ENCODE measurements at regions not wholly inside any gene's neighbourhood (a gene's known extent, or its start where the extent isn't known, plus 50 kb on each side); places are given as distances from the start of the nearest gene placed in this dataset.

DNA sequence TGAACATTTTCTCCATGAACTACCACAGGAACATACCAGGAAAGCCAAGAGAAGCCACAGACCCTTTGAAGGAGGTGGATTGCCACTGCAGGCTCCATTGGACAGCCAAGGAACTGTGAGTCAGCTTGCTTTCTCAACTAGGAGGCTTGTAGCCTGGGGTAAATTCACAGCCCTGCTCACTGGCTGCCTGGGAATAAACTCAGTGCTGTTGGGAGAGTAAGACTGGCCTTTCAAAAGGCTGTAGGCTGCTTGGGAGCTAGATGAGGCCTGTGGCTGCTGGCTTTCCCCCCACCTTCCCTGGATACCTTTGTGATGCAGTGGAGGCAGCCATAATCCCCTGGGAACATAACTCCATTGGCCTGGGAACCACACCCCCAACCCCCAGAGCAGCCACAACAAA, 223.5 kb upstream of the RBMS3 start:
- DNase-seq (ENCODE audit: low read depth) = no peak

DNA sequence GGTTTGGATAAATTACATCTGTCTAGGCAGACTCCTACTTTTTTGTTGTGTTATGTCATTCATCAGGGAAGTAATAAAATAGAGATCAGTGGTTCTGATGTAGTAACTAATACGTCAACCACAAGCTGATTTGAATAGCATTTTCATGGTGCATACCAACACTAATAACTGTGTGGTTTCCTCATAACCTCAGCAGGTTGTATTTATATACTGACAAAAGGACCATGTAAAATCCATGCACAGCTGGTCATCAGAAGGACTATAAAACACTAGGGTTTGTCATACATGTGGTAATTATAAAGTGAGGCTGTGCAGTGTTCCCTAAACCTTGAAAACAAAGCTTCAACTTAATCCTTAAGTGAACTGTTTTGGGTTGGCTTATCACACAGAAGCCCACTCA, 216.8 kb upstream of the RBMS3 start:
- no peak for DNase-seq (ENCODE audit: low read depth)

DNA sequence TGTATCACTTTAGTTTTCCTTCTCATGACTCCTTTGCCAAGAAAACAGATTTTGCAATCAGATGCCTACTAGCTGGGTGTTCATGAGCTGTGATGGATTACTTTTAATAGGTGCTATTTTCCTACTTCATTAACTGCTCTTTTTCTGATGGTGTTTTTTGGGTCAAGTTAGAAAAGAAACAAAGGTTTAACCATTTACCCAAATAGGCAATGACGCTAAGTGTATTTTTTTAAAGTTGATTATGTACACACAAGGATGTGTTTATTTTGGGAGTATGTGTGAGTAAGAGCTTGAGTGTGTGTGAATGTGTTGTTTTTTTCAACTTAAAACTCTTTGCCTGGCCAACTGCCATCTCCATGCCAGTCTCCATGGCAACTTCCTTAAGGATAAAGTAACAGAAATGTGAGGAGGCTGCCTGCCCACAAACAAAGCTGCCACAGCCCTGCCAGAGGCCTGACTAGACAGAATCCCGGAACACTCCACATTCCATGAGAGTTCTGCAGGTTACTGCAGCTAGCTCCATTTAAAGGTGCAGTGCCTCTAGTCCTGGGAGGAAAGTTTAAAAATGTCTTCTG, 215.6 kb upstream of the RBMS3 start:
- no peak for DNase-seq (ENCODE audit: low read depth)

DNA sequence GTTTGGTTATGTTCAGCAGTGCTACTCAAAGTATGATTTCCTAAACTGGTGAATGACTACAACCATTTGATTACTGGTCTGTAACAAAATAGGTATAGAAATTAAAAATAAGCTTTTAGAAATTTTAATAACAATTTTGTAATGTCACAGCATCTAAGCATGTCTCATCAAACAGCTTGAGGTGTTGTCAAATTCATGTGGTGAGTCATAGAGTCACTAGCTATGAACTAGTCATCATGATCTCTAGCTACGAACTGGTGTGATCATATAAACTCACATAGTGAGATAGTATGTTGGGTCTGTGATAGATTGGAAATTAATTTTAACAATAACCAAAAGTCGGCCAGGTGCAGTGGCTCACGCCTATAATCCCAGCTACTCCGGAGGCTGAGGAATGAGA, 213.9 kb upstream of the RBMS3 start:
- no peak for DNase-seq (ENCODE audit: low read depth)

DNA sequence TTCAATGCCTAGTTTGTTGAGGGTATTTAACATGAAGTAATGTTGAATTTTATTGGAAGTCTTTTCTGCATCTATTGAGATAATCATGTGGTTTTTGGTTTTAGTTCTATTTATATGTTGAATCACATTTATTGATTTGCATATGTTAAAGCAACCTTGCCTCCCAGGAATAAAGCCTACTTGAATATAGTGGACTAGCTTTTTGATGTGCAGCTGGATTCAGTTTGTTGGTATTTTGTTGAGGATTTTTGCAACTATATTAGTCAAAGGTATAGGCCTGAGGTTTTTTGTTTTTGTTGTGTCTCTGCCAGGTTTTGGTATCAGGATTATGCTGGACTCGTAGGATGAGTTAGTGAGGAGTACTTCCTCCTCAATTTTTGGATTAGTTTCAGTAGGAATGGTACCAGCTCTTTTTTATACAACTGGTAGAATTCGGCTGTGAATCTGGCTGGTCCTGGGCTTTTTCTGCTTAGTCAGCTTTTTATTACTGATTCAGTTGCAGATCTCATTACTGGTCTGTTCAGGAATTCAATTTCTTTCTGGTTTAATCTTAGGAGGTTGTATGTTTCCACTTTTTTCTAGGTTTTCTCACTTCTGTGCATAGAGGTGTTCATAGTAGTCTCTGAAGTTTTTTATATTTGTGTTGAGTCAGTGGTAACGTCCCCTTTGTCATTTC, 209.8 kb upstream of the RBMS3 start:
- DNase-seq (ENCODE audit: low read depth) = no peak

DNA sequence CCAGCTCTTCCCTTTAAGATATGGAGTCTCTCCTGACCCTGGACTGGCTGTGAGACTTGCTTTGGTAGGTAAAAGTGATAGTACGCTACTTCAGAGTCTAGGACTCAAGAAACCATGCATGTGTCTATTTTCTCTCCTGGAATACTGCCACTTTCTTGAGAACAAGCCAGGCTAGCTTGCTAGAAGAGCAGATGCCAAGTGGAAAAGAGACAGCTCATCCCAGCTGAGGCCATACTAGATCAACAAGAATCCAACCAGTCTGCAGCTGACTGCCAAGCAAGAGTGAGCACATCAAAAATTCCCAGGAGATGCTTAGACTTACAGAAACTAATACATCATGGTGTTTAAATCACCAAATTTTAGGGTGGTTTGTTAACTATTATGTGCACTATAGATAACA, 208.3 kb upstream of the RBMS3 start:
- DNase-seq (ENCODE audit: low read depth) = no peak

DNA sequence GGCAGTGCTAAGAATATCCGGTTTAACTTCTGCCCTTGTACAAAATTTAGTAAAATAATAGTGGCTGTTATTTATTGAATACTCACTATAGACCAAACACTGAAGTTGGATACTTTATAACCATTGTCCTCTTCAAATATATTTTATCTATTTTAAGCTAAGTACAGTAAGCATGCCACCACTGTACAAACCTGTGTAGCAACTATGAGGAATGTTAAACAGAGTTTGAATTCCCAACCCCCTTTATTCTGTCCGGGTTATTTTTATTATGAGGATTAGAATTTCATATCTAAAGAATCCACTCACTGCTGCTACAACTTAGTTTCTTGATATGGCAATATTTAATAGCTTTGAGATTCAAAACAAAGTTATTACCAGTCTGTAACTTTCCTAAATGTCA, 203.5 kb upstream of the RBMS3 start:
- DNase-seq (ENCODE audit: low read depth) = no peak

DNA sequence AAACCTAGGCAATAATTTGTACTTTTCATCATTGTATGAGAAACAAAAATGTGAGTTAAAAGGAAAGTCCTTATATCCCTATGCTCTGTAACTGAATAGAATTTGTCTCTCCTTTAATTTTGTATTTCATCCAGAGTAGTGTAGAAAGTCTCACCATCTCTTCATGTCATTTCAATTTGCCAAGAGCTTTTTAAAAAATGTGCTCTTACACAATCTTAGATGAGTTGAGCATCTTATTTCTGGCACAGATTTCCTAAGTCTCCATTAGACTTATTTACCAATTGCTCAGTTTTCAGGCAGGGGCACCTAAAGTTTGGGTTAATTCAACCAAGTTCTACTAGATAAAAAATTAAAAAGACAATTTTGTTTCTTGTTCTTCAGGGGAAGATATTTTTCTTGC, 201.5 kb upstream of the RBMS3 start:
- DNase-seq (ENCODE audit: low read depth) = no peak

DNA sequence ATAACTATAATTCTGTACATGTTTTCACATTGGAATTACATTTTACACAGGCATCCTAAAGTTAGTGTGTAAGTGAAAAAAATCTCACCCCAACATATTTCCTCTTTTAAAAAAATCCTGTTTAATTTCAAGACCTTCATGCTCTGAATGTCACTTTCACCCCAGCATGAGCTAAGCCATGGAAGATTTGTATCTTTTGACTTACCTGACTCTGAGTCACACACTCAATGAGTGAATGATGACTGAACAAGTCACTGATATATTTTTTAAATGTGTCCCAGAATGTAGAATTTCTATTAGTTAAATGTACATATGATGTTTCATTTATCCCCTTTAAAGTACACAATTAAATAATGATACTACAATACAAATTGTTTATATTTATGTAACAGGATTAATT, 199.9 kb upstream of the RBMS3 start:
- no peak for DNase-seq (ENCODE audit: low read depth)

DNA sequence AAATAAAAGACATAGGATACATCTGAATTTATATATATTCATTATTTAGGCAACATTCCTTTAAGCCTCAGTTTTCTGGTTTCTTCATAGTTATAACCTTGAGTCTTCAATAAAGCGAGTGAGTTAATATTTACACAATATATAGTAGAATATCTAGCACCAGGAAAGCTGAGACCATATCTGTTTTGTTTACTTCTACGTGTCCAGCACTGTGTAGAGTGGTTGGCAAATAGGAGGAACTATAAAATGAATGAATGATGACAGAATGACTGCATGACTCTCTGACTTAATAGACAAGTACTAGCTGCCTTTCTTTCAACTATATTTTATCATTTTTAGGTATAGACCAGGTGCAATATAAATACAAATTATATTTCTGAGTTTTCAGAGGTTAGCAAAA, 197.8 kb upstream of the RBMS3 start:
- DNase-seq (ENCODE audit: low read depth) = no peak

DNA sequence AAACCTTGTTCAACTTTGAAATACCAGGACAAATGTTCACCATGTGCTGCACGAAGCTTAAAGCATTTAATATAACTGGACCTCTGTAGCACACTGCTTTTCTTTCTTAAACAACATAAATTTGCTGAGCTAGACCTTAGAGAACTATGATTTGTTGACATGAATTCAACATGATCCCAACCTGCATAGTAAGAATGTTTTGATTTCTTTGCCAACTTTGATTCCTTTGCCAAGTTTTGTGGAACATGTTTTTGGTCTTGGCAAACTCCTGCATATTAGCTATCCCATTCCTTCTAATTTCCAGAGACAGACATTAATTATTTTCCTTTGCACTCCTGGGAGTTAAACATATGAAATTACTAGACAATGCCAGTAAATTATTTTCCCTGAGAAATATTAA, 197.2 kb upstream of the RBMS3 start:
- DNase-seq (ENCODE audit: low read depth) = no peak

DNA sequence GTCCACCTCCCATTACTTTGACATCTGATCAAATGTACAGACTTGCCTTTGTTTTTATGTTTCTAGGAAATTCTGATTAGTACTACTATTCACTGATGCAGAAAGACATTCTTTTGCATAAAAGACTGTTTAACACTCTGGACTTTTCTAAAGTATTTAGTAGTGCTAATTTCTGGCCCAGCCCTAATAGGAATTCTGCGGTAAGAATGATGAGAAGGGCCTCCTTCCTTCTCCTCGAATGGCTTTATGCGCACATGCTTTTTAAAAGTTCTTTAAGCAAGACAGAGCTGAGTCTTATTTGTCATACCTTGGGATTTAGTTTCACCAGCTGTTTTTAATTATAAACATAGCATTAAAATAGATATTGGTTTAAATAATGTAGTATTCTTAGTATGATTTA, 192.3 kb upstream of the RBMS3 start:
- no peak for DNase-seq (ENCODE audit: low read depth)

DNA sequence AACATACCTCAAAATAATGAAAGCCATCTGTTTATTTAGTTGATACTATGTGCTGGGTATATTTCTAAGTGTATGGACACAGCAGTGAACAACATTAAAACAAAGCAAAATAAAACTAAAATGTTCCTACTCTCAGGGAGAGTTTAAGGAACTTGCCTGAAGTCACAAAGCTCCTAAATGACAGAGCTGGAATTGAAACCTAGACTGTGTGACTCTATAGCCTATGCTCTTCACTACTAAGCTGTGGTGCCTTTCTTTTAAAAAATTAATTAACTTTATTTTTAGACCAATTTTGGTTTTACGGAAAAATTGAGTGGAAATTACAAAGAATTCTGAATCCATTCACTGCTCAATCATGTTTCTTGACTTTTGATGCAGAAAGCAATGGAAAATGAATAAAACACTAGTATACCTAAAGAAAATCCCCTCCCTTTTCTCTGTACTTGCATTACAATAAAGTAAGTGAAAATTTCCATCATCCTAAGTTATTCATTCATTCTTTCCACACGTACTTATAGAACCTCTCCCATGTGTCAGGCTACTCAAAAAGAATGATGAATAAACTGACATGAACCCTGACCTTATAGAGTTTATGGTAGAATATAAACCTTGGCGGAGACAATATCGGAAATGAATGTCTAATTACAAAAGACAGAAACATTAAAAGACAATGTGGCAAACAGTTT, 189.8 kb upstream of the RBMS3 start:
- DNase-seq (ENCODE audit: low read depth) = no peak

DNA sequence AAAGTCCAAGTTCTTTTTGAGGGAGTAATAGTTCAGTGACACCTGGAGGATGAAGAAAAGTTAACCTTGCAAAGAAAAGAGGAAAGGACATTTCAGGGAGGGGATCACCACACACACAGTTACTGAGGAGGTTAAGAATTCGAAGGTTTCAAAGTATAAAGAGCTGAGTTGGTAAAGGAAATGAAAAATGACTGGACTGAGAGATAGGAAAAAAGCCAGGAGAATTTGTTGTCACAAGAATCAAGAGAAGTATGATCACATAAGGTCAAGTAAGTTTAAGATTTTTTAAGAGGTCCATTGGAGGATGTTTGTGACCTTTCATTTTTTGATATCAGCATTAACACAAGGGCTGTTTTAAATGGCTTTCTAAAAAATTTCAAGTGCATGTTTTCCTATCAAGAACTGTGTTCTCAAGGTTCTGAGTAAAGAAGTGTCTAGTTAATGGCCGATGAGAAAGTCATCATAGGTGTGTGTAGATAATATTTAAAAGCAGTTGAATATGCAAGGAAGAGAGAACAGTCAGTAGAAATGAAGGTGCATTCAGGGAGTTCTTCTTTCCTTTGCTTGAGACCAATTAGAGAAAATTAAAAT, 189.2 kb upstream of the RBMS3 start:
- no peak for DNase-seq (ENCODE audit: low read depth)

DNA sequence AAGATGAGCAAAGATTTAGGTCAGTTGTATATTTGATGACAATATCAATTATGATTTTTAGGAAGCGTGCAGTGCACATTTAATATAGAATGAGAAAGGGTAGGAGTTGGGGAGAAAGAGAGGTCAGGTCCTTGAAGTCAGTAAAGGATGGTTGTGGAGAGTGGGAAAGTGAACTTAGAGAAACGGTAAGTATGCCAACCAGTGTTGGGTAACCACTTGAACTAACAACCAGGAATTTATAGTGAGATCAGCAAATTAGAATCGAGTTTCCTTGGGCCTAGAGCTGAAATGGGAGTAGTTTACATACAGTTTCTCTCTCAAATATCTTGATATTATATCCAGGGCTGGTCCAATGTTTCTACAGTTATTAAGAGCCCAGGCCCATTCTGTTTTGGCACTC, 188.5 kb upstream of the RBMS3 start:
- no peak for DNase-seq (ENCODE audit: low read depth)

DNA sequence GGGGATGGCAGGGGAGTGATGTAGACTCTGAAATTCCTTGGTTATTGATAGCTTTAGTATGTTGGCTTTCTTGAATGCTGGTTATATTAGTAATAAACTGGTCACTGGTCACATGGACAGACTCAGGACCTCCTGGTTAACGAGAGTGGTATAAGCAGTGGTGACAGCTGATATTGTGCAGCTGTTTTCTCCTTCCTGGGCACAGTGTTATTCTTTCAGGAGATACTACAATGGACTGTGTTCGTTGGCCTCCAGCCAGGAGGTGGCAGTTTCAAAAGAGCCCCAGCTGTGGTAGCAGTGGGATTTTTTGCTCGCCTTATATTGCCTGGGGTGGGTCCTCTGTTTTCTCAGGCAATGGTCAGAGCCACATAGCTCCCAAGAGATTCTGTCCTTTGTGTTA, 181.6 kb upstream of the RBMS3 start:
- no peak for DNase-seq (ENCODE audit: low read depth)

DNA sequence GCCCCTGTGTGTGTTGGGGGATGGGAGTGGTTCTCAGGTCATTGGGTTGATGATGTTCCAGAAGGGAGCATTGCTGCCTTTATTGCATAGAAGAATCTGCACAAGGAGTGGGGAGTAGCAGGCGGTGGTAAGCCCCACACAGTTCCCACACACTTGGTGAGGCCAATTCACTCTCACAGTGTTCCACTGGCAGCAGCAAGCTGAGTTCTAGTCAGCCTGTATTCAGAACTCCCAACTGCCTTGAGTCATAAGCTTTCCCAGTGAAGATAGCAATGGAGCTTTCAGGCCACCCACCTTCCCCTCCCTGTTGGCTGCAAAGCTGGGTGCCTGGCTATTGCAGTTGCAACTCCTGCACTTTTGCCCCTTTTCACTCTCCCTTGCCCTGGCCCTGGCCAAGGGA, 181.1 kb upstream of the RBMS3 start:
- no peak for DNase-seq (ENCODE audit: low read depth)

DNA sequence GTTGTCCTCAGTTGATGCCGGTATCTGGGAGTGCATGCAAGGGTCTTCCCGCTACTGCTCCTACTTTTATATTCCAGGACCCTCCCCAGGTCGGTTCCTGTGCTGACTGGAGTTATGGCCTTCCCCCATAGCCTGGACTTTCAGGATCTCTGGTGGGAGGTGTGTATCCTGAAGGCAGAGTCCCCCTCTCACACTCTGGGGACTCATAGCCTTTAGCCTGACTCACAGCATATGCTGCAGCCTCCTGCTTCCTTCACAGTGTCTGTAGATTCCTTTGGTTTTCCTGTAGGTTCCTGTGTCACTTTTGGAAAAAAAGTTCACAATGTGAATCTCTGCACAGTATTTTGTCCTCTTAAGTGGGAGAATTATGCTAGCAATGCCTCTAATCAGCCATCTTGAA, 180.6 kb upstream of the RBMS3 start:
- no peak for DNase-seq (ENCODE audit: low read depth)

DNA sequence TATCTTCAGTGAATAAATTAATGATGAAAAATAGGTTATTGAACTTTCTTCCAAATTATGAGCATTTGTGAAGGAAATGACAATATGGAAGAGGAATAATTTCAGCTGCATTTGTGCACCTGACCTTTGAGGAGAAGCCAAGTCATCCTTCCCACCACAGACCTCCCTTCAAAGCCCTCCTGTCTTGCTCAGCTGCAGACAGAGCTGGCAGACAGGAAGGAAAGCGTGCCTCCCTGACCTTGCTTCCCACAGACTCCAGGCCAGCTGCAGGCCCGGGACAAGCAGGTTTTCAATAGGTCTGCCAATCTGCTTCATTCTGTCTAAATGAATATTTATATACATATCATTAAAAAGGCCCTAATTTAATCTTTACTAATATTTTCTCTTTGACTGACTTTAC, 152.9 kb upstream of the RBMS3 start:
- no peak for DNase-seq (ENCODE audit: low read depth)

DNA sequence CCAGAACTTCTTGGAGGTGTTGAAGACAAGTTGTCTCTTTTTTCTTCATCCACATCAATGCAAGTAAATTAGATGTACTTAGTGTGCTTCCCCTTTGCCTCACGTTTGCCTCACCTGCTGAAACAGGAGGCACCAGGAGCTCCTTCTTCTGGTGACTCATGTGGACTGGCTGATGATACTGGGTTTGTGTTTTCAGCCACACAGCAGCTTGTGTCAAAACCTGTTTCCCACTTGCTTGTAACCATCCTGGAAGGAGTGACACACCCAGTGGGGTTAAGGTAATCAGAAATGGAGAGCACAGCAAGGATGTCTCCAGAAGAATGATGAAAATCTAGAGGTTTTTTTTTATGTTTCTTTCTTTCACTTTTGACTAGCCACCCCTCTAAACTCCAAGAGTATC, 143.3 kb upstream of the RBMS3 start:
- DNase-seq (ENCODE audit: low read depth) = no peak

DNA sequence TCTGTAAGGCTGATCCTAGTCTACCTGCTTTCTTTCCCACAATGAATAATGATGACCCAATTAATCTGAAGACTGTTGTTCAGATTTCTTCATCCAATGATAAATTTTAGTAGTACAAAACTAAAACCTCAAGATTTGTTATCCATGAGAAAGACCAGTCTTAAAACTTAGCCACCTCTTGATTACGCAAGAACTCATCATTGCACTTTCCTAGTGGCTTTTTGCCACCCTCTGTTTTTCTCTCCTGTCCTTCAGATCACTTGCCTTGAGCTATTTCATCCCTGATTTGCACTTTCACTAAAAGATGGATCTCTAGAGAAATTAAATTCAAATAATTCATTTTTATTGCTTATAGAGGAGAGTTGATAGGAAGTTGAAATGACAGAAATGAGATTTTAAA, 142.7 kb upstream of the RBMS3 start:
- DNase-seq (ENCODE audit: low read depth) = no peak

DNA sequence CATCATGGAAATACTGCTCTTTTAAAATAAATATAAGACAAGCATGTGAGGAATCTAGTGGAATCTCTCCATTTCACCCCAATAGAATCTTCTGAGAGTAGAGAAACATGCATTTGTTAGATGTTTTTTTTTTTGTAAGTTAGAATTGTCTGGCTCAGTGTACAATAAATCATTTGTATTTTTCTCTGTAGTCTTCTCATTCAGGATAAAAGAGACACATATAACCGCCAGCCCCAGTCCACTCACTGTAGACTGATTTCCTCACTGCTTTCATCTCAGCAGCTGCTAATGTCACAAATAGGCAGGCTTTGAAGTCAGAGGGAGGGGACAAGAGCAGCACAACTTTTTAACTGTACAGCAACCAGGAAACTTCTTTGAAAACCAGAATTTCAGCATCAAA, 140.2 kb upstream of the RBMS3 start:
- DNase-seq (ENCODE audit: low read depth) = no peak

DNA sequence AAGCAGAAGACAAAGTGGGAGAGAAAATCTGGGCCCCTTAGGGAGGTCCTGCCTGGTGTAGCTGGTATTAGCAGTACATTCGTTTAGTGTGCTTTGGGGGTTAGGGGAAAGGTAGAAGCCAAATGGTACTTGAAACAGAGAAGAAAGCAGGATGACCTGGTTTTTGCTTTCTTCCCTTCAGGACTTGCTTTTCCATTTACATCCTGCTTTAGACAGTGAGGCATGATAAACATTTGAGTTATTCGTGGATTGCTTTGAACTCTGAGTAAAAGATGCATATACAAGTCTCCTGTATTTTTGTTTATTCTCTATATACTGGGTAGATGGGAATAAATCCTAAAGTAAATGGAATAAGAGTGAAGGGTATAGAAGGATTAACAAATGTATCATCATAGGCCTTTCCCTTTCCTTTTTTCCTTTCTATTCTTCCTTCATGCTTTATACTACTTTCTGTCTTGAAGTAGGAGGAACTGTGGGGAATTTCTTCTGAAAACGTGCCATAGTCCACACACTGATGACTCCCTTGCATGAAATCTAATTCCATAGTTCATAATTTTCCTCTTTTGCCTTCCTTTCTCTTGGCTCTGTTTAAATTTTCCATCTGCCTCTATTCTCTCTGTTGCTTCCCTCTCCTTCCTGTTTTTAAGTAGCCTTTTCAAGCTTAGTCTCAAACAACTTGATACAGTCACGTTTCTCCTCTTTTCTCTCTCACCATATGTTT, 139.5 kb upstream of the RBMS3 start:
- DNase-seq (ENCODE audit: low read depth) = no peak
